HepG2 (cell line): ENCODE measurements at regions not wholly inside any gene's neighbourhood (a gene's known extent, or its start where the extent isn't known, plus 50 kb on each side); places are given as distances from the start of the nearest gene placed in this dataset.

Source experiments
- ATAC-seq: fragments of 200-7000 bp; cut with Tn5 transposase; 3 replicates; pipeline ENCODE4 v1.9.1; 2020; ENCODE audit warnings: mild to moderate bottlenecking, moderate library complexity
- BruUV-seq: library from RNA; stranded (reverse); fragments of 400-500 nt; replicated peaks from 2 replicates; lab custom pipeline; 2021; lab: Mats Ljungman, UMichigan
- CTCF ChIA-PET: fragments of 300-600 bp; formaldehyde crosslinking; extraction: SDS; loops from one replicate; lab custom pipeline; 2021; ENCODE audit warnings: low total read pairs, inconsistent platforms, low intra/inter-chr PET ratio; lab: Yijun Ruan, JAX
- POLR2A ChIA-PET: fragments of 350-600 bp; sonication (Branson Sonifier 250); formaldehyde crosslinking; loops from one replicate; lab custom pipeline; 2020; ENCODE audit warnings: antibody characterized with exemption, inconsistent platforms; lab: Yijun Ruan, JAX
- DNase-seq: peaks from one replicate; pipeline ENCODE4 v3.0.0-alpha.2; 2015; ENCODE audit warnings: low spot score
- FAIRE-seq: peaks from 3 replicates; lab custom pipeline; 2011; peaks lifted over from hg19 to GRCh38; lab: Jason Lieb, UNC
- H2AFZ ChIP-seq: one replicate; pipeline ENCODE4 v1.6.1; 2011; ENCODE audit warnings: low read length, inconsistent platforms
- H3K27ac ChIP-seq: fragments of 300-600 bp; 3 replicates; pipeline ENCODE4 v1.8.0; 2011; ENCODE audit warnings: mixed run types, mild to moderate bottlenecking, mixed read lengths, low read length, inconsistent platforms; ENCODE audit not compliant: insufficient read depth; ENCODE audit errors: extremely low read length
- H3K27me3 ChIP-seq, 2 experiments: fragments of 200-600 bp in 1 of 2; 2 replicates in 1 of 2; 3 replicates in 1 of 2; pipeline versions ENCODE4 v1.6.0 to v1.8.0; 2011; ENCODE audit warnings: low read length in 2 of 2, mild to moderate bottlenecking in 2 of 2, moderate library complexity in 2 of 2, inconsistent platforms in 1 of 2; ENCODE audit not compliant: insufficient read depth in 2 of 2, control insufficient read depth in 1 of 2
- H3K36me3 ChIP-seq, 2 experiments: fragments of 200-600 bp in 1 of 2; replicated peaks in 1 of 2; 2 replicates in 1 of 2; 3 replicates in 1 of 2; pipeline versions ENCODE4 v1.5.1 to v1.8.0; 2011; ENCODE audit warnings: low read length in 2 of 2, inconsistent platforms in 1 of 2; ENCODE audit not compliant: insufficient read depth in 2 of 2, control insufficient read depth in 1 of 2
- H3K4me1 ChIP-seq: 2 replicates; pipeline ENCODE4 v1.5.1; 2012; ENCODE audit warnings: low read length, inconsistent platforms; ENCODE audit not compliant: insufficient read depth
- H3K4me2 ChIP-seq: 2 replicates; pipeline ENCODE4 v1.6.0; 2011; ENCODE audit warnings: low read depth, low read length, inconsistent platforms
- H3K4me3 ChIP-seq, 3 experiments: fragments of 200-600 bp in 1 of 3; sonication (generic), shearing (Covaris generic) in 1 of 3; replicated peaks in 1 of 3; 2 replicates each; pipeline ENCODE4 v1.5.1; 2011 to 2016; ENCODE audit warnings: low read length in 3 of 3, inconsistent platforms in 2 of 3, low read depth in 2 of 3, mild to moderate bottlenecking in 2 of 3, control low read depth in 1 of 3, mixed read lengths in 1 of 3; ENCODE audit not compliant: insufficient read depth in 1 of 3
- H3K79me2 ChIP-seq: one replicate; pipeline ENCODE4 v1.6.1; 2011; ENCODE audit warnings: low read length, inconsistent platforms; ENCODE audit not compliant: insufficient read depth
- H3K9ac ChIP-seq: 2 replicates; pipeline ENCODE4 v1.6.0; 2011; ENCODE audit warnings: mild to moderate bottlenecking, low read depth, low read length, inconsistent platforms; ENCODE audit not compliant: insufficient read depth
- H3K9me3 ChIP-seq: 2 replicates; pipeline ENCODE4 v1.5.1; 2012; ENCODE audit warnings: mild to moderate bottlenecking, low read length
- H4K20me1 ChIP-seq: 2 replicates; pipeline ENCODE4 v1.6.0; 2011; ENCODE audit warnings: inconsistent platforms, mild to moderate bottlenecking, low read length, moderate library complexity; ENCODE audit not compliant: insufficient read depth
- AFF4 ChIP-seq: sonication (generic); formaldehyde crosslinking; IDR thresholded peaks from 2 replicates; pipeline ENCODE4 v1.4.0; 2020; ENCODE audit warnings: missing genetic modification reagents
- CREB3 ChIP-seq: sonication (generic); formaldehyde crosslinking; IDR thresholded peaks from 2 replicates; pipeline ENCODE4 v1.5.0; 2020; ENCODE audit warnings: missing genetic modification reagents
- CTCF ChIP-seq: sonication (generic); formaldehyde crosslinking; IDR thresholded peaks from 2 replicates; pipeline ENCODE4 v1.5.0; 2020; ENCODE audit warnings: mild to moderate bottlenecking, missing genetic modification reagents, moderate library complexity
- FOSL2 ChIP-seq: sonication (generic); formaldehyde crosslinking; IDR thresholded peaks from 2 replicates; pipeline ENCODE4 v1.4.0; 2020; ENCODE audit warnings: missing genetic modification reagents
- KLF15 ChIP-seq: sonication (generic); formaldehyde crosslinking; IDR thresholded peaks from 2 replicates; pipeline ENCODE4 v1.8.1; 2023; ENCODE audit warnings: borderline replicate concordance, mild to moderate bottlenecking, inconsistent platforms, missing genetic modification reagents, mixed read lengths
- SP1 ChIP-seq, 2 experiments: fragments of 450-650 bp in 1 of 2; sonication (generic) in 1 of 2; formaldehyde crosslinking in 1 of 2; IDR thresholded peaks; 2 replicates each; pipeline versions ENCODE4 v1.4.0 to v1.6.1; 2016 to 2020; ENCODE audit warnings: missing genetic modification reagents in 1 of 2
- YEATS2 ChIP-seq: sonication (generic); formaldehyde crosslinking; IDR thresholded peaks from 2 replicates; pipeline ENCODE4 v1.4.0; 2020; ENCODE audit warnings: missing genetic modification reagents, borderline replicate concordance
- ZBTB14 ChIP-seq: sonication (generic); formaldehyde crosslinking; IDR thresholded peaks from 2 replicates; pipeline ENCODE4 v1.4.0; 2020; ENCODE audit warnings: missing genetic modification reagents
- ZBTB33 ChIP-seq: sonication (generic); formaldehyde crosslinking; IDR thresholded peaks from 2 replicates; pipeline ENCODE4 v1.4.0; 2020; ENCODE audit warnings: missing genetic modification reagents
- ZFP36 ChIP-seq: fragments of 150-350 bp; IDR thresholded peaks from 2 replicates; pipeline ENCODE4 v1.6.1; 2018; ENCODE audit warnings: borderline replicate concordance, low read length, low read depth; ENCODE audit not compliant: partially characterized antibody
- ZNF136 ChIP-seq: sonication (generic); formaldehyde crosslinking; IDR thresholded peaks from 2 replicates; pipeline ENCODE4 v1.8.1; 2022; ENCODE audit warnings: low read depth, mild to moderate bottlenecking, moderate library complexity, missing genetic modification reagents
- ZNF282 ChIP-seq: fragments of 450-650 bp; IDR thresholded peaks from 2 replicates; pipeline ENCODE4 v1.6.1; 2018; ENCODE audit not compliant: partially characterized antibody
- WGBS: methylation state at CpG from one replicate; pipeline ENCODE4 v1.1.6; 2017; ENCODE audit warnings: low lambda C conversion rate; 5-methylcytosine and 5-hydroxymethylcytosine counted together
- in situ Hi-C: cut with HindIII; loops from 2 replicates; pipeline ENCODE4 v1.10.0; 2017; ENCODE audit warnings: low pct_unique_long_range_greater_than_20kb; ENCODE audit not compliant: extremely low pct_ligation_motif_present
- intact Hi-C: fragments of 100-400 bp; cut with micrococcal nuclease; formaldehyde crosslinking; loops from one replicate; pipeline ENCODE4 v1.10.0; 2022; ENCODE audit not compliant: unreplicated experiment

- Histone ChIP-seq H3K4me1 (no peaks in the 10 kb centered on the region), H2AFZ (no peak overlapping the region), H3K9ac (no peak overlapping the region), H3K36me3 (no peaks in the 10 kb centered on the region), H3K79me2 (no peaks in the 10 kb centered on the region), H3K4me3 (no peak overlapping the region), H3K27ac (no peak overlapping the region), H3K4me2 (peak overlapping the region; percentile 9; the same call in 1 of the 2 replicates), H4K20me1 (no peaks in the 10 kb centered on the region), H3K9me3 (no peaks in the 10 kb centered on the region), H3K27me3 (peaks cover 0 to 3% of the 10 kb centered on the region in 2 experiments; a peak in 2 of 5 replicates)
- ChIA-PET POLR2A (no interaction called here), CTCF (no interaction called here)
- FAIRE-seq (no peak), ATAC-seq (no peak; the same call in 2 of the 3 replicates), DNase-seq (no peak)
- TF ChIP-seq ZNF282 (no peak), FOSL2 (CRISPR knock-in tag) (no peak), KLF15 (CRISPR knock-in tag) (no peak), ZBTB33 (no peak), CREB3 (CRISPR knock-in tag) (no peak), ZFP36 (no peak), CTCF (CRISPR knock-in tag) (no peak), YEATS2 (no peak), ZNF136 (CRISPR knock-in tag) (no peak), AFF4 (CRISPR knock-in tag) (no peak), SP1 (IDR thresholded peaks at IDR 0.05) (no peak), SP1 (CRISPR knock-in tag; IDR thresholded peaks at IDR 0.05) (no peak), ZBTB14 (no peak)
- in situ Hi-C loops (no loop called here), intact Hi-C loops (no loop called here)
- WGBS: 12% methylated on average over 7 of the region's 7 CpGs
- no TSS peak for BruUV-seq
Observed at GRCh38 chr7:115476671-115477181, 553.8 kb downstream of the TFEC start.
